NCI-H1930 (cell line): ENCODE measurements at regions not wholly inside any gene's neighbourhood (a gene's known extent, or its start where the extent isn't known, plus 50 kb on each side); places are given as distances from the start of the nearest gene placed in this dataset.

Experiments
- DNase-seq, 2 experiments: peaks; one replicate each; lab custom pipeline; 2025; lab: John Stamatoyannopoulos, UW

GRCh38 chr6:122284848-122285247, 114.6 kb upstream of the HSF2 start:
- no peak for DNase-seq

- no peak for DNase-seq
Measured at GRCh38 chr6:122285292-122285913, 114.0 kb upstream of the HSF2 start.

DNA sequence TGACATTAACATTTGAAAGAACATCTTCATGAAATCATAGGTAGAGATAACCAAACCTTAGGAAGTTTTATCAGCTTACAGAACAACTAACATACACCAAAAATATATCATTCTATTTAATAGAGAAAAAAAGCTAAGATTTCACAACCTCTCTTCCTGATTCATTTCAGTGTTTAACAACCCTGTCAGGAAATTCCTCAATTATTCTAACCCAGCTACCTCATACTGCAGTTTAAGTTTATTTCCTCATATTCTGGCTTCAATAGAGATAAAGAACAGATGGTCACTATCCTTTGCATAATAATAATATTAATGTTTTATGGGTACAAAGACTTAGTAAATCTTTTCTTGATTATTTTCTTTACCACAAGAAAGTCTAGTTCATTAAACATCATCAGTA, 112.9 kb upstream of the HSF2 start:
- DNase-seq: no peak

- DNase-seq: peak; percentile 54 to 61
Measured at GRCh38 chr6:122289762-122290539, 109.5 kb upstream of the HSF2 start.

DNA sequence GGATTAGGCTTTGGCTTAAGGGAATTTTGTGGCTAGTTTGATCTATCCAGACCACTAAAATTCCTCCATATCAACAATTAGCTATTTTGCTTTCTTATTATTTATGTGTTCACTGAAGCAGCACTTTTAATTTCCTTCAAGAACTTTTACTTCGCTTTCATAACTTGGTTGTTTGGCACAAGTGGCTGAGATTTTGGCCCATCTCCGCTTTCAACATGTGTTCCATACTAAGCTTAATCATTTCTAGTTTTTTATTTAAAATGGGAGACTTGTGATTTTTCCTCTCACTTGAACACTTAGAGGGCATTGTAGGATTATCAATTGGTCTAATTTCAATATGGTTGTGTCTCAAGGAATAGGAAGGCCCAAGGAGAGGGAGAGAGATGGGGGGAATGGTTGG, 102.4 kb upstream of the HSF2 start:
- no peak for DNase-seq

DNA sequence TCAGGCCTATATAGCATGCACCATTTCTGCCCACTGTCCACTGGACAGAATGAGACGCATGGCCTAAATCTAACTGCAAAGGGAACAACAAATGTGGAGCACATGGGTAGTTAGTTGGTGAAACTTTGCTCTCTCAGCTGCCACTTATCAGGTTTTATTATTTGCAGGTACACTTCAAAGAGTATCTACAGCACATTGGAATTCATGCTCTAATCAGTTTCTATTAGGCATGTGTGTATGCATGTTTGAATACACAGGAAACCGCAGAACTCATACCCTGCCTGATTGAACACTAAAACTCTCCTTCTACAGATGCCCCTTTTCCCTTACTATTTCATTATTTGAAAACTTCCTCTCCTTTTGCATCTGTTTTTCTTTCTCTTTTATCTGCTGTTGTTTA, 97.4 kb upstream of the HSF2 start:
- no peak for DNase-seq

- no peak for DNase-seq
Measured at GRCh38 chr6:122307577-122307976, 91.9 kb upstream of the HSF2 start.

DNA sequence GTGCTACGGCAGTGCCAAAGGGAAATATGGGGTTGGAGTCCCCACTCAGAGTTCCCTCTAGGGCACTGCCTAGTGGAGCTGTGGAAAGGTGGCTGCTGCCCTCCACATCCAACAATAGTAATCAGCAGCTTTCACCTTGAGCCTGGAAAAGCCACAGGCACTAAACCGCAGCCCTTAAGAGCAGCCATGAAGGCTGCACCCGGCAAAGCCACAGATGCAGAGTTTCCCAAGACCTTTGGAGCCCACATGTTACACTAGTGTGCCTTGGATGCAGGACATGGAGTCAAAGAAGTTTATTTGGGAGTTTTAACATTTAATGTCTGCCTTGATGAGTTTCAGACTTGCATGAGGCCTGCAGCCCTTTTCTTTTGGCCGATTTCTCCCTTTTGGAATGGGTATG, 91.4 kb upstream of the HSF2 start:
- DNase-seq: no peak

GRCh38 chr6:122315842-122316241, 83.6 kb upstream of the HSF2 start:
- no peak for DNase-seq

DNA sequence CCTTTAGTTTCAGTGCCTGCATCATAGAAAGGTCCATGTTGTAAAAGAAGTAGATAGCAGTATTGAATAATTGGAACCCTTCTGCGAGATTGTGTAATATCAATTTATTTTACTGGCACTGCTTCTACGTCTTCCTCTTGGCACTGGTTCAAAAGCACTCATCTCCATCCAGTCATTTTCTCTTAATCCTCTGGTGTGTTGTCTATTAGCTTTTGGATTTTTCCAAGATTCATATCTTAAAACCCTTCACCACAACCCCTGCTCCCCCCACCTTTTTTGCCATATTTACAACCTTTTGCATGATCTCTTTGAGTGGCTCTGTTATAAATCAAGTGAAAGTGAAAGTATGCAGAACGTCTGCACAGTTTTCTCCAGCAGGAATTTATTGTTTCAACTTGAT, 76.6 kb upstream of the HSF2 start:
- DNase-seq: no peak

DNA sequence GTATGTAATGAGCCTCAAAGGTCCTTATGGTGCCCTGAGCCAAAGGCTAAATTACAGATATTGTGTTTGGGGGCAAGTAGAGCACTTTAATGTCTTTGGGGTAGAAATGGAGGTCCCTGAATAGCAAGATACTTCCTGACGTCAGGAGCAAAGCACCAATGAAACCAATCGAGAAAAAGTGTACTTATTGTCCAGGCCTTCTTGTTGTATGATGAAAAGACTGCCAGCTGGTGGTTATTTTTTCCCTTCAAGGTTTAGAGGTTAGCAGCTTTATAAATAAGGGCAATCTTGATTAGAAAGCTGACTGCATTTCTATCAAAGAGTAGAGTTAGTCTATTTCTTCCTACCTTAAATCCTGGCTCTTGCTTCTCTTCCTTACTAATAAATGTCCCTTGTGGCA, 76.1 kb upstream of the HSF2 start:
- no peak for DNase-seq

- no peak for DNase-seq
Measured at GRCh38 chr6:122330315-122330714, 69.1 kb upstream of the HSF2 start.

GRCh38 chr6:122337645-122338044, 61.8 kb upstream of the HSF2 start:
- no peak for DNase-seq

- no peak for DNase-seq
Measured at GRCh38 chr6:122339661-122340060, 59.8 kb upstream of the HSF2 start.

DNA sequence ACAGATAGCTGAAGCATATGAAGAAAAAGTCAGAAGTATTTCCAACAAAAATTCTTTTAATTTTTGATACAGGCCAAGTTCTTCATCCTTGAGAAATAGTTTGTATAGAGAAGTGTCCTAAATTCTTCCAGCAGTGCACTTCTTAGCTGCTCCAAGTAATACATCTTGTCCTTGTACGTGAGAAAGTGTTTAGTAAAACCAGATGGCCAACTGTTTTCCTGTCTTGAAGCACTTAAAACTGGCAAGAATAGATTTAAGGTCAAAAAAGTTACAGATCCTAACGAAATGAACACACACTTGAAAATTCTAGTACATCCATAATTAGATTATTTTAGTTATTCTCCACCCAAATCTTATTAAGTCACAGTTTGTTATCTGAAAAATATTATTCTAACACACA, 52.2 kb upstream of the HSF2 start:
- no peak for DNase-seq

DNA sequence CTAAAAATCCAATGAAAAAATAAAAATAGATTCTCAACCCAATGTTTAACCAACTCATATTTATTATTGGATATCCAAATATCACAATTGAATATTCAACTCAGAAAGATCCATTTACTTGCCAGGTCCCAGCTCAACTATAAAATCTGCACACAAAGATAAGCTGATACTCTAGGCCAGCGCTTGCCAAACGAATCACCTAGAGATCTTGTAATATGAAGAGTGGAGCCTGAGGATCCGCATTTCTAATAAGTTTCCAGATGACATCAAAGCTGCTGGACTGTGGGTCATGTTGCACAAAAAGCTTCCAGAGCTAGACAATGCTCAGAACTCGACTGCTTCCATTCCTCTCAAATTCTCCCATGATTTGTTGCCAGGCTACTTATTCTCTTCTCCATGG, 51.7 kb upstream of the HSF2 start:
- no peak for DNase-seq
